Panc1 (cell line): ENCODE measurements at regions not wholly inside any gene's neighbourhood (a gene's known extent, or its start where the extent isn't known, plus 50 kb on each side); places are given as distances from the start of the nearest gene placed in this dataset.

Source experiments
- POLR2AphosphoS5 ChIP-seq: IDR thresholded peaks from 2 replicates; pipeline ENCODE4 v1.6.1; 2012; ENCODE audit warnings: mild to moderate bottlenecking, low read depth, low read length, moderate library complexity
- SIN3A ChIP-seq: IDR thresholded peaks from 2 replicates; pipeline ENCODE4 v1.6.1; 2012; ENCODE audit warnings: low read depth, mild to moderate bottlenecking, low read length, moderate library complexity, borderline replicate concordance; ENCODE audit not compliant: insufficient read depth
- TCF7L2 ChIP-seq: IDR thresholded peaks from 2 replicates; pipeline ENCODE4 v1.6.1; 2011; ENCODE audit warnings: mild to moderate bottlenecking, low read depth, low read length, inconsistent platforms
- TF ChIP-seq, protein P1 (sequence below): fragments of 450-650 bp; IDR thresholded peaks from 2 replicates; pipeline ENCODE4 v1.5.1; 2017; ENCODE audit warnings: mild to moderate bottlenecking
- TF ChIP-seq, protein P2 (sequence below), 2 experiments: IDR thresholded peaks; 2 replicates each; pipeline ENCODE4 v1.6.1; 2011 to 2012; ENCODE audit warnings: low read depth in 2 of 2, control low read depth in 1 of 2, low read length in 1 of 2, mild to moderate bottlenecking in 1 of 2, moderate library complexity in 1 of 2; ENCODE audit not compliant: insufficient read depth in 1 of 2

DNA sequence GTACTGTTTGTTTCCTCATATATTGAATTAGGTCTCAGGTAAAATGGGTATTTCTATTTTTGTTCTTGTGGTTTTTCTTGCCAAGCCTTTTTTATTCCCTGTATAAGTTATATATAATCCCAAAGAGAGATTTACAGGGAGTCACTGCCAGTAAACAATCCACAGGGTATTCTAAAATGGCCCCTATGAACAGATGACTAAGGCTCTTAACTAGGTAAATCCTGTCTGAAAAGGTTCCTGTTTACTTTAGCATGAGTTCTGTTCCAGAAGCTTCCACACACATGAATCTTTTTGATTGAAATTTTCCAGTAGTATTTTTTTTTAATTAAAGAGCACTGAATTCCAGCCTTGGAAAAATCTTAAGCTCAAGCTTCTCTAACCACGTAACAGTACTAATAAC lies 552.8 kb upstream of the CCDC179 start:
- TF ChIP-seq, protein P1, sequence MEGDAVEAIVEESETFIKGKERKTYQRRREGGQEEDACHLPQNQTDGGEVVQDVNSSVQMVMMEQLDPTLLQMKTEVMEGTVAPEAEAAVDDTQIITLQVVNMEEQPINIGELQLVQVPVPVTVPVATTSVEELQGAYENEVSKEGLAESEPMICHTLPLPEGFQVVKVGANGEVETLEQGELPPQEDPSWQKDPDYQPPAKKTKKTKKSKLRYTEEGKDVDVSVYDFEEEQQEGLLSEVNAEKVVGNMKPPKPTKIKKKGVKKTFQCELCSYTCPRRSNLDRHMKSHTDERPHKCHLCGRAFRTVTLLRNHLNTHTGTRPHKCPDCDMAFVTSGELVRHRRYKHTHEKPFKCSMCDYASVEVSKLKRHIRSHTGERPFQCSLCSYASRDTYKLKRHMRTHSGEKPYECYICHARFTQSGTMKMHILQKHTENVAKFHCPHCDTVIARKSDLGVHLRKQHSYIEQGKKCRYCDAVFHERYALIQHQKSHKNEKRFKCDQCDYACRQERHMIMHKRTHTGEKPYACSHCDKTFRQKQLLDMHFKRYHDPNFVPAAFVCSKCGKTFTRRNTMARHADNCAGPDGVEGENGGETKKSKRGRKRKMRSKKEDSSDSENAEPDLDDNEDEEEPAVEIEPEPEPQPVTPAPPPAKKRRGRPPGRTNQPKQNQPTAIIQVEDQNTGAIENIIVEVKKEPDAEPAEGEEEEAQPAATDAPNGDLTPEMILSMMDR = no peak
- no peak for TF ChIP-seq TCF7L2
- TF ChIP-seq POLR2AphosphoS5 = no peak
- TF ChIP-seq, protein P2, sequence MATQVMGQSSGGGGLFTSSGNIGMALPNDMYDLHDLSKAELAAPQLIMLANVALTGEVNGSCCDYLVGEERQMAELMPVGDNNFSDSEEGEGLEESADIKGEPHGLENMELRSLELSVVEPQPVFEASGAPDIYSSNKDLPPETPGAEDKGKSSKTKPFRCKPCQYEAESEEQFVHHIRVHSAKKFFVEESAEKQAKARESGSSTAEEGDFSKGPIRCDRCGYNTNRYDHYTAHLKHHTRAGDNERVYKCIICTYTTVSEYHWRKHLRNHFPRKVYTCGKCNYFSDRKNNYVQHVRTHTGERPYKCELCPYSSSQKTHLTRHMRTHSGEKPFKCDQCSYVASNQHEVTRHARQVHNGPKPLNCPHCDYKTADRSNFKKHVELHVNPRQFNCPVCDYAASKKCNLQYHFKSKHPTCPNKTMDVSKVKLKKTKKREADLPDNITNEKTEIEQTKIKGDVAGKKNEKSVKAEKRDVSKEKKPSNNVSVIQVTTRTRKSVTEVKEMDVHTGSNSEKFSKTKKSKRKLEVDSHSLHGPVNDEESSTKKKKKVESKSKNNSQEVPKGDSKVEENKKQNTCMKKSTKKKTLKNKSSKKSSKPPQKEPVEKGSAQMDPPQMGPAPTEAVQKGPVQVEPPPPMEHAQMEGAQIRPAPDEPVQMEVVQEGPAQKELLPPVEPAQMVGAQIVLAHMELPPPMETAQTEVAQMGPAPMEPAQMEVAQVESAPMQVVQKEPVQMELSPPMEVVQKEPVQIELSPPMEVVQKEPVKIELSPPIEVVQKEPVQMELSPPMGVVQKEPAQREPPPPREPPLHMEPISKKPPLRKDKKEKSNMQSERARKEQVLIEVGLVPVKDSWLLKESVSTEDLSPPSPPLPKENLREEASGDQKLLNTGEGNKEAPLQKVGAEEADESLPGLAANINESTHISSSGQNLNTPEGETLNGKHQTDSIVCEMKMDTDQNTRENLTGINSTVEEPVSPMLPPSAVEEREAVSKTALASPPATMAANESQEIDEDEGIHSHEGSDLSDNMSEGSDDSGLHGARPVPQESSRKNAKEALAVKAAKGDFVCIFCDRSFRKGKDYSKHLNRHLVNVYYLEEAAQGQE (IDR thresholded peaks at IDR 0.05; ENCODE audit: insufficient read depth in 1 of 2, low read depth in 2 of 2, low read length in 1 of 2) = no peak
- no peak for TF ChIP-seq SIN3A
